ENCODE measurements at regions not wholly inside any gene's neighbourhood (a gene's known extent, or its start where the extent isn't known, plus 50 kb on each side); places are given as distances from the start of the nearest gene placed in this dataset.

DNA sequence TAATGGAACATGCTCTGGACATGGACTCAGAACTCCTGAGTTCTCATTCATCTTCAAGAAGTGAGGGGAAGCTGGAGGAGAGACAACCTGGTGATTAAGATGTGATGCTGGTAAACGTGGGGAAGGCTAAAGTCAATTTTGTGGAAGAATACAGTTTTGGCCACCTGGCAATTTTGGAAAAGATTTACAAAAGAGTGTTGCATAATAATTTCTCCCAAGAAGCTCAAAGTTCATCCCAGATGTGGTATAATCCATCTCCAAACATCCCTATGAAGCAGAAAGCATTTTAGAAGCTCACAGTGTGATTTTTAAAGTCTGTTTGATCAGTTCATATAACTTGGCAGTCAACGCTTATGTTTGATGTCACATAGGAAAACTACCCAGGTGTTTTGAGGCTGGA lies 208.7 kb downstream of the LMX1A start:
- 0% methylated on average over 2 of the region's 2 CpGs for WGBS (ENCODE audit: insufficient coverage, low coverage, missing lambda C conversion rate)
- no peaks in the 10 kb centered on the region for H3K9me3 ChIP-seq (replicated peaks; ENCODE audit: control insufficient read depth, insufficient read depth, low read depth, low read length)
- no peak for ATAC-seq
- H3K36me3 ChIP-seq (ENCODE audit: control insufficient read depth, insufficient read depth, low read length) = no peaks in the 10 kb centered on the region
- H3K27ac ChIP-seq (ENCODE audit: extremely low read depth, low read depth, low read length) = no peak overlapping the region
- peaks cover 0 to 3% of the 10 kb centered on the region in 2 experiments; a peak in 1 of 5 replicates for H3K27me3 ChIP-seq (ENCODE audit: control insufficient read depth in 2 of 2, insufficient read depth in 2 of 2, low read length in 2 of 2)
- in situ Hi-C loops (cut with MboI) = loop anchor here (10.0 to 25.0 kb wide), 2 partner anchors 217 to 440 kb away; no protein-coding TSS in a partner anchor
- no peak overlapping the region for H3K9ac ChIP-seq (ENCODE audit: insufficient read depth in 1 of 2, low read depth in 2 of 2, low read length in 2 of 2)
- H3K9me1 ChIP-seq (ENCODE audit: control insufficient read depth, insufficient read depth, low read length) = no peaks in the 10 kb centered on the region
- intact Hi-C loops (cut with micrococcal nuclease) = loop anchor here (10.0 kb wide), 2 partner anchors 107 to 1733 kb away; no protein-coding TSS in a partner anchor
- no peak for FAIRE-seq
- ChIA-PET CTCF (ENCODE audit: low intra/inter-chr PET ratio) (no interaction called here), POLR2A (no interaction called here)
- DNase-seq (ENCODE audit: extremely low read depth in 1 of 4, low spot score in 3 of 4) = no peak
- H2AFZ ChIP-seq (ENCODE audit: low read depth, low read length) = no peak overlapping the region
- TF ChIP-seq RUNX1 (IDR thresholded peaks at IDR 0.05; ENCODE audit: low read depth) = no peak
- no peak for TF ChIP-seq ZNF140 (CRISPR knock-in tag; IDR thresholded peaks at IDR 0.05)
- TF ChIP-seq CEBPG (CRISPR knock-in tag; IDR thresholded peaks at IDR 0.05) = no peak
- TF ChIP-seq CEBPG (tag; conservative IDR thresholded peaks at IDR 0.05 in 1 of 2, IDR thresholded peaks at IDR 0.05 in 1 of 2) = peak in 1 of 2 experiments; percentile 85; a peak in 2 of 4 replicates
- no peak for TF ChIP-seq ZNF41 (CRISPR knock-in tag; conservative IDR thresholded peaks at IDR 0.05)
- TF ChIP-seq NFYB (IDR thresholded peaks at IDR 0.05; ENCODE audit: extremely low read depth, insufficient read length) = no peak
- TF ChIP-seq PTBP1 (IDR thresholded peaks at IDR 0.05; ENCODE audit: low read depth, low read length) = no peak
- TF ChIP-seq RBM15 (IDR thresholded peaks at IDR 0.05; ENCODE audit: insufficient read depth, low read length) = no peak
- TF ChIP-seq, protein P1, sequence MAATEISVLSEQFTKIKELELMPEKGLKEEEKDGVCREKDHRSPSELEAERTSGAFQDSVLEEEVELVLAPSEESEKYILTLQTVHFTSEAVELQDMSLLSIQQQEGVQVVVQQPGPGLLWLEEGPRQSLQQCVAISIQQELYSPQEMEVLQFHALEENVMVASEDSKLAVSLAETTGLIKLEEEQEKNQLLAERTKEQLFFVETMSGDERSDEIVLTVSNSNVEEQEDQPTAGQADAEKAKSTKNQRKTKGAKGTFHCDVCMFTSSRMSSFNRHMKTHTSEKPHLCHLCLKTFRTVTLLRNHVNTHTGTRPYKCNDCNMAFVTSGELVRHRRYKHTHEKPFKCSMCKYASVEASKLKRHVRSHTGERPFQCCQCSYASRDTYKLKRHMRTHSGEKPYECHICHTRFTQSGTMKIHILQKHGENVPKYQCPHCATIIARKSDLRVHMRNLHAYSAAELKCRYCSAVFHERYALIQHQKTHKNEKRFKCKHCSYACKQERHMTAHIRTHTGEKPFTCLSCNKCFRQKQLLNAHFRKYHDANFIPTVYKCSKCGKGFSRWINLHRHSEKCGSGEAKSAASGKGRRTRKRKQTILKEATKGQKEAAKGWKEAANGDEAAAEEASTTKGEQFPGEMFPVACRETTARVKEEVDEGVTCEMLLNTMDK (IDR thresholded peaks at IDR 0.05; ENCODE audit: borderline replicate concordance, insufficient read depth, low read depth, low read length, poor library complexity, severe bottlenecking) = no peak
- no peak for TF ChIP-seq BRF1 (IDR thresholded peaks at IDR 0.05; ENCODE audit: borderline replicate concordance, extremely low read depth, insufficient read length)
- TF ChIP-seq CREB1 (IDR thresholded peaks at IDR 0.05) = no peak
- no peak for TF ChIP-seq CREB1 (CRISPR knock-in tag; IDR thresholded peaks at IDR 0.05)
- TF ChIP-seq SNAPC5 (CRISPR knock-in tag; IDR thresholded peaks at IDR 0.05) = no peak
- TF ChIP-seq ERF (CRISPR knock-in tag; IDR thresholded peaks at IDR 0.05) = no peak
- TF ChIP-seq CEBPB (tag; IDR thresholded peaks at IDR 0.05) = peak; percentile 67
- TF ChIP-seq PBX2 (CRISPR knock-in tag; IDR thresholded peaks at IDR 0.05; ENCODE audit: low read depth) = no peak
- no peak for TF ChIP-seq PBX2 (tag; conservative IDR thresholded peaks at IDR 0.05; ENCODE audit: low read depth)
- TF ChIP-seq ZNF408 (CRISPR knock-in tag; IDR thresholded peaks at IDR 0.05; ENCODE audit: low read depth) = no peak
- TF ChIP-seq POLR2G (IDR thresholded peaks at IDR 0.05; ENCODE audit: low read depth, low read length) = no peak
- H3K79me2 ChIP-seq (ENCODE audit: control insufficient read depth, insufficient read depth, low read length) = no peaks in the 10 kb centered on the region
- H4K20me1 ChIP-seq (replicated peaks; ENCODE audit: control insufficient read depth, insufficient read depth, low read length) = no peaks in the 10 kb centered on the region
- no peak overlapping the region for H3K4me2 ChIP-seq (ENCODE audit: insufficient read depth, low read length)
- no TSS peak for BruUV-seq (replicated peaks)
- H3K4me3 ChIP-seq = no peak overlapping the region
- no peaks in the 10 kb centered on the region for H3K4me1 ChIP-seq (replicated peaks in 1 of 2; ENCODE audit: control insufficient read depth in 2 of 2, insufficient read depth in 2 of 2, low read length in 2 of 2)
